ENCODE measurements at regions not wholly inside any gene's neighbourhood (a gene's known extent, or its start where the extent isn't known, plus 50 kb on each side); places are given as distances from the start of the nearest gene placed in this dataset.

DNA sequence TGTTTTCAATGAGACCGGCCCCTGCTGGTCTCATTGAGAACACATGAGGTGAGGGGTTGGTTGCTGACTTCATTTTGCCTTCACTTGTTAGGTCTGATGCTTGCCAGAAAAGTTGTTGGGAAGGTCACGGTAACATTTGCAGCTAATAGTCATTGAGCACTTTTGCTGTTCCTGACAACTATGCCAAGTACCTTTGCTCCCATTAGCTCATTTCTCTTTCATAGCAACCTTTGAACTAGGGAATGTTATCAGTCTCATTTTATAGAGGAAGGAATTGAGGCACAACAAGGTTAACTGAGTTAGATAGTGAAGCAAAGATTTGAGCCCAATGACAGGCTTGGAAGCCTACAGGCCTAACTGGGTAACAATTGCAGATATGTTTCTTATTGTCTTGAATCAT, 195.4 kb upstream of the LARGE1 start:
- no peaks in the 10 kb centered on the region for H3K9me3 ChIP-seq
- intact Hi-C loops (cut with DNase I) = loop anchor here in 3 of 4 donors (5.0 to 10.0 kb wide), 3 partner anchors 191 to 813 kb away; partner anchors contain the start of gene LARGE1 (in 1 of the 3)
- DNase-seq = no peak
- WGBS, 3 donors = 79 to 86% (median 82%) methylated on average over 2 of the region's 2 CpGs
- no peak overlapping the region for H3K27ac ChIP-seq
- no peaks in the 10 kb centered on the region for H3K4me1 ChIP-seq (ENCODE audit: insufficient read depth)
- TF ChIP-seq POLR2A (IDR thresholded peaks at IDR 0.05) (no peak), EP300 (IDR thresholded peaks at IDR 0.05) (no peak)
- TF ChIP-seq, protein P1, sequence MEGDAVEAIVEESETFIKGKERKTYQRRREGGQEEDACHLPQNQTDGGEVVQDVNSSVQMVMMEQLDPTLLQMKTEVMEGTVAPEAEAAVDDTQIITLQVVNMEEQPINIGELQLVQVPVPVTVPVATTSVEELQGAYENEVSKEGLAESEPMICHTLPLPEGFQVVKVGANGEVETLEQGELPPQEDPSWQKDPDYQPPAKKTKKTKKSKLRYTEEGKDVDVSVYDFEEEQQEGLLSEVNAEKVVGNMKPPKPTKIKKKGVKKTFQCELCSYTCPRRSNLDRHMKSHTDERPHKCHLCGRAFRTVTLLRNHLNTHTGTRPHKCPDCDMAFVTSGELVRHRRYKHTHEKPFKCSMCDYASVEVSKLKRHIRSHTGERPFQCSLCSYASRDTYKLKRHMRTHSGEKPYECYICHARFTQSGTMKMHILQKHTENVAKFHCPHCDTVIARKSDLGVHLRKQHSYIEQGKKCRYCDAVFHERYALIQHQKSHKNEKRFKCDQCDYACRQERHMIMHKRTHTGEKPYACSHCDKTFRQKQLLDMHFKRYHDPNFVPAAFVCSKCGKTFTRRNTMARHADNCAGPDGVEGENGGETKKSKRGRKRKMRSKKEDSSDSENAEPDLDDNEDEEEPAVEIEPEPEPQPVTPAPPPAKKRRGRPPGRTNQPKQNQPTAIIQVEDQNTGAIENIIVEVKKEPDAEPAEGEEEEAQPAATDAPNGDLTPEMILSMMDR (IDR thresholded peaks at IDR 0.05) = no peak
- no peaks in the 10 kb centered on the region for H3K36me3 ChIP-seq
- no peak overlapping the region for H3K4me3 ChIP-seq
- no peaks in the 10 kb centered on the region for H3K27me3 ChIP-seq

DNA sequence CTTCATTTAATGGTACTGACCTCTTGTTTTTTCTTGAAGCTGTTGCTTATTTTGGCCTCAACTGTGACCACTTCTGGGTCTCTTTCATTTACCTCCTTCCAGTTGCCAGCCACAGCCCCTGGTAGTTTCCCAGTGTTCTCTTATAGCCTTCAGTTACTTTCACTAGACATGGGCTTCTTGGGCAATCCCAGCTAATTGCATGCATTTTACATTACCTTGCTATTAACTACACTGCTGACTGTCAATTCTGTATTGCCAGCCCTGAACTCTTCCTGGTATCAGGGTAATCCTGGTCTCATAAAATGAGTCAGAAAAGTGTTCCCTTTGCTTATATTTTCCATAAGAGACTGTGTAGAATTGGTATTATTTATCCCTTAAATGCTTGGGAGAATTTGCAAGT, 195.8 kb upstream of the LARGE1 start:
- H3K9me3 ChIP-seq = no peaks in the 10 kb centered on the region
- no peak for DNase-seq
- no peak for TF ChIP-seq POLR2A (IDR thresholded peaks at IDR 0.05)
- TF ChIP-seq, protein P1 (IDR thresholded peaks at IDR 0.05) = no peak
- H3K27me3 ChIP-seq = no peaks in the 10 kb centered on the region
- H3K4me3 ChIP-seq = no peak overlapping the region
- H3K27ac ChIP-seq = no peak overlapping the region
- H3K4me1 ChIP-seq (ENCODE audit: insufficient read depth) = no peaks in the 10 kb centered on the region
- intact Hi-C loops (cut with DNase I) = loop anchor here in 3 of 4 donors (5.0 to 10.0 kb wide), 3 partner anchors 191 to 814 kb away; partner anchors contain the start of gene LARGE1 (in 1 of the 3)
- H3K36me3 ChIP-seq = no peaks in the 10 kb centered on the region

DNA sequence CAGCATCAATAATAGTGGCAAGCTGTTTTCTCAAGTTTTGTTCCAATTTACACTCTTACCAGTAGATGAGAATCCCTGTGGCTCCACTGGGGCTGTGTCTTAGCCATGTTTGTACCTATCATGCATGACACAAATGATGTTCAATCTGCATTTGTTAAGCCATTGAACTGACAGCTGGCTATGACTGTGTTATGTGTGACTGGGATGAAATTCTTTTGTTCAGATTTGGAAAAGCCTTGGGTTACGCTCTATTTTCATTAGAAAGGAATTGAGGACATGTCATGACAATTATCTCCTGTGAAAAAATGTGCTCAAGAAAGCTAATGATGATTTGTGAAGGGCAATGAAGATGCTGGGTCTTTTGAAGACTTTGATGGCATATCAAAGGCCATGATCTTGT, 201.8 kb upstream of the LARGE1 start:
- no peak overlapping the region for H3K4me3 ChIP-seq
- 49 to 69% (median 67%) methylated on average over 1 of the region's 1 CpG for WGBS, 3 donors
- DNase-seq = no peak
- H3K27ac ChIP-seq = no peak overlapping the region
- no peaks in the 10 kb centered on the region for H3K4me1 ChIP-seq (ENCODE audit: insufficient read depth)
- H3K36me3 ChIP-seq = no peaks in the 10 kb centered on the region
- no peaks in the 10 kb centered on the region for H3K9me3 ChIP-seq
- intact Hi-C loops (cut with DNase I) = no loop called here
- TF ChIP-seq, protein P1 (IDR thresholded peaks at IDR 0.05) = no peak
- no peak for TF ChIP-seq EP300 (IDR thresholded peaks at IDR 0.05)
- H3K27me3 ChIP-seq = no peaks in the 10 kb centered on the region

DNA sequence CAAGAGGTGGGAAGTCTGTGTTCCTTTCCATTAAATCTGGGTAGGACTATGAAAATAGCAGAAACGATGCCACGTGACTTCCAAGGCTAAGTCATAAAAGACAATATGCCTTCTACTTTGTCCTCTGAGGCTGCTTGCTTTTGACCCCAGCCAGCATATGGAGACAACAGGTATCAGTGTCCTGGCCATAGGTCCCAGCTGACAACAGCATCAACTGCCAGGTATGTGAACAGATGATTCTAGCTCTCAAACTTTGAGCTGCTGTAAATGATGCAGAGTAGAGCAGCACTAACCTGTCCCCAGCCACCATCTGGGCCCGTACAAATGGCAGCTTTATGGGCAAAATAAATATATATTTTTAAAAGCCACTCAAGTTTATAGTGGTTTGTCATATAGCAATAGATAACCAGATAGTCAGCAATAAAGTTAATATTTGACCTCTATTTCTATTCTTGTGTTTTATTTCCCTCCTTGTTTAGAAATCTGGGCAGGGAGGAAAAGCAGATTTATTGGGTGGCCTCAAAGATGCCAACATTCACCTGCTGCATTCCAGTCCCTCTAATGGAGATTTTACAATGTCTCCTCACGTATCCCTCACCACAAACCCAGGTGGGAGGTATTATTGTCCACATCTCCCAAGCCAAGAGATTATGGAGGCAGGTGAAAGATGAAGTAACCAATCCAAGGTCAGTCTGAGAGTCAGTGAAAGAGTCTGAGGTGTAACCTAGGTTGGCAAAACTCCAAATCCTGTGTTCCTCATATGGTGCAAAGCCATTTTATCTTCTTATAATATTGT, 209.6 kb upstream of the LARGE1 start:
- Histone ChIP-seq H3K36me3 (no peaks in the 10 kb centered on the region), H3K27me3 (no peaks in the 10 kb centered on the region), H3K4me1 (ENCODE audit: insufficient read depth) (no peaks in the 10 kb centered on the region), H3K4me3 (no peak overlapping the region), H3K27ac (no peak overlapping the region), H3K9me3 (no peaks in the 10 kb centered on the region)
- 68 to 81% (median 72%) methylated on average over 4 of the region's 4 CpGs for WGBS, 3 donors
- intact Hi-C loops (cut with DNase I) = no loop called here
- TF ChIP-seq, protein P1 (IDR thresholded peaks at IDR 0.05) = no peak
- TF ChIP-seq EP300 (IDR thresholded peaks at IDR 0.05) = no peak
- TF ChIP-seq POLR2A (IDR thresholded peaks at IDR 0.05) = no peak
- DNase-seq = no peak

Data from ovary (tissue), 7 donors.